Naive B cell (primary cell): ENCODE measurements at regions not wholly inside any gene's neighbourhood (a gene's known extent, or its start where the extent isn't known, plus 50 kb on each side); places are given as distances from the start of the nearest gene placed in this dataset.

Experiments used
- ATAC-seq, 2 donors: fragments of 150-1000 bp; cut with Tn5 transposase; 2 replicates each; pipeline ENCODE4 v1.10.0; 2021; ENCODE audit warnings: low read depth in 2 of 2, mild to moderate bottlenecking in 2 of 2, moderate library complexity in 2 of 2
- DNase-seq: peaks from one replicate; pipeline ENCODE4 v3.0.0; 2022
- H3K27ac Mint-ChIP-seq, 6 donors: one replicate each; pipeline ENCODE4 v1.8.0; 2020 to 2022; ENCODE audit warnings: mild to moderate bottlenecking in 6 of 6, mixed read lengths in 6 of 6, moderate library complexity in 5 of 6, inconsistent platforms in 2 of 6
- H3K27me3 Mint-ChIP-seq, 3 donors: one replicate each; pipeline ENCODE4 v1.8.0; 2021 to 2022; ENCODE audit warnings: mixed read lengths in 3 of 3, mild to moderate bottlenecking in 1 of 3
- H3K36me3 Mint-ChIP-seq, 2 donors: one replicate each; pipeline ENCODE4 v1.8.0; 2020 to 2022; ENCODE audit warnings: mixed read lengths in 2 of 2, inconsistent platforms in 1 of 2, mild to moderate bottlenecking in 1 of 2
- H3K4me1 Mint-ChIP-seq, 3 donors: one replicate each; pipeline ENCODE4 v1.8.0; 2020 to 2022; ENCODE audit warnings: mixed read lengths in 3 of 3, inconsistent platforms in 1 of 3, mild to moderate bottlenecking in 1 of 3, moderate library complexity in 1 of 3
- H3K4me3 Mint-ChIP-seq, 8 donors: one replicate each; pipeline ENCODE4 v1.8.0; 2020 to 2022; ENCODE audit warnings: mild to moderate bottlenecking in 8 of 8, mixed read lengths in 8 of 8, moderate library complexity in 8 of 8, inconsistent platforms in 2 of 8
- H3K9me3 Mint-ChIP-seq, 7 donors: one replicate each; pipeline ENCODE4 v1.8.0; 2020 to 2022; ENCODE audit warnings: mixed read lengths in 7 of 7, mild to moderate bottlenecking in 5 of 7, inconsistent platforms in 2 of 7, moderate library complexity in 1 of 7

GRCh38 chr2:145960479-145961163 is 1440.7 kb upstream of the ZEB2 start:
- Mint-ChIP-seq H3K4me1 (no peaks in the 10 kb centered on the region), H3K9me3 (peaks cover 3 to 42% (median 13%) of the 10 kb centered on the region in 7 donors), H3K27me3 (peaks cover 3 to 11% (median 5%) of the 10 kb centered on the region in 3 donors), H3K36me3 (peaks cover 0 to 19% of the 10 kb centered on the region in 2 donors), H3K4me3 (no peak overlapping the region), H3K27ac (no peak overlapping the region)
- no peak for ATAC-seq
- no peak for DNase-seq

DNA sequence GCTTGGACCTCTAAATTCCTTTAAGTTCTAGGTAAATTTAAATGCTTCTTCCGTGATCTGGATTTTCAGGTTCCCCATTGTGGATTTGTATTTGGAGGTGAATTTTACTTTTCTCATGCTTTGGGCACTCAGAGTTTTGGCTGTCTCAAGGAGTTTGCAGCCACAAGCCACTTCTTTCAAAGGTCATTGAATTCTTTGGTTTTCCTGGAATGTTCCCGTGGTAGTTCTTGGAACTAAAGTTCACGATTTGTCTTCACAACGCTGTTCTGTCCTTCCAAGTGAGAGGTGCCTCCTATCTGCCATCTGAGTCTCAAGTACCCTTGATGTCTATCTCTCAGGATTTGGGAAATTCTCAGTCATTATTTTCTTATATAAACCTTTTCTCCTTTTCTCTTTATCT is 1438.7 kb upstream of the ZEB2 start:
- no peak overlapping the region for H3K27ac Mint-ChIP-seq
- H3K9me3 Mint-ChIP-seq = peaks cover 11 to 54% (median 16%) of the 10 kb centered on the region in 7 donors
- no peaks in the 10 kb centered on the region for H3K4me1 Mint-ChIP-seq
- peaks cover 3 to 11% (median 11%) of the 10 kb centered on the region in 3 donors for H3K27me3 Mint-ChIP-seq
- H3K4me3 Mint-ChIP-seq = no peak overlapping the region
- DNase-seq (no peak), ATAC-seq (no peak)
- peaks cover 0 to 19% of the 10 kb centered on the region in 2 donors for H3K36me3 Mint-ChIP-seq

- no peaks in the 10 kb centered on the region for H3K4me1 Mint-ChIP-seq
- ATAC-seq (no peak), DNase-seq (no peak)
- H3K9me3 Mint-ChIP-seq = peaks cover 13 to 61% (median 20%) of the 10 kb centered on the region in 7 donors
- H3K36me3 Mint-ChIP-seq = peaks cover 0 to 20% of the 10 kb centered on the region in 2 donors
- no peak overlapping the region for H3K27ac Mint-ChIP-seq
- peaks cover 3 to 11% (median 11%) of the 10 kb centered on the region in 3 donors for H3K27me3 Mint-ChIP-seq
- H3K4me3 Mint-ChIP-seq = no peak overlapping the region
Measured at GRCh38 chr2:145957929-145958328, 1438.0 kb upstream of the ZEB2 start.

GRCh38 chr2:145939949-145940348 is 1420.0 kb upstream of the ZEB2 start:
- Mint-ChIP-seq H3K4me3 (no peak overlapping the region), H3K27ac (no peak overlapping the region), H3K9me3 (peaks cover 0 to 13% (median 6%) of the 10 kb centered on the region in 7 donors), H3K27me3 (no peaks in the 10 kb centered on the region), H3K4me1 (no peaks in the 10 kb centered on the region), H3K36me3 (no peaks in the 10 kb centered on the region)
- no peak for DNase-seq
- no peak for ATAC-seq

DNA sequence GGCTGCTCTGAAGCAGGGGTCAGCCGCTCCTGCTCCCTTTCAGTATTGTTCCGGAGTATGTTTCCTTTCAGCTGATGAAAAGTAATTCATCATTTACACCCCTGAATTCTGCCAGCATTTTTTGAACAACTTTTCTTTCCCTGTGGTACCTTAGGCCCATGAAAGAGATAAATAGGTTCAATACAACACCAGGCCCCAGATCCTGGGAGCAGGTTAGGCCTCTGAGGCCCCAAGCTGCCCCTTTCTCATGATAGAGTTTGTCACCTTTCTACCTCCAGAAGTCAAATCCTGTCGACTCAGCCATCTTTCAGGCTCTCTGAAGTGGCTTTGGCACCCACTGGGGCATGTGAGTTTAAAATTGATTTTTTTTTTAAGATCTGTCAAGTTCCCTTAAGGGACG is 1415.1 kb upstream of the ZEB2 start:
- DNase-seq (no peak), ATAC-seq (no peak)
- Mint-ChIP-seq H3K9me3 (no peaks in the 10 kb centered on the region), H3K4me3 (no peak overlapping the region), H3K27ac (no peak overlapping the region), H3K36me3 (no peaks in the 10 kb centered on the region), H3K4me1 (no peaks in the 10 kb centered on the region), H3K27me3 (peaks cover 0 to under 1% (median 0%) of the 10 kb centered on the region in 3 donors)

GRCh38 chr2:145931781-145932395 is 1412.0 kb upstream of the ZEB2 start:
- Mint-ChIP-seq H3K9me3 (no peaks in the 10 kb centered on the region), H3K36me3 (no peaks in the 10 kb centered on the region)

DNA sequence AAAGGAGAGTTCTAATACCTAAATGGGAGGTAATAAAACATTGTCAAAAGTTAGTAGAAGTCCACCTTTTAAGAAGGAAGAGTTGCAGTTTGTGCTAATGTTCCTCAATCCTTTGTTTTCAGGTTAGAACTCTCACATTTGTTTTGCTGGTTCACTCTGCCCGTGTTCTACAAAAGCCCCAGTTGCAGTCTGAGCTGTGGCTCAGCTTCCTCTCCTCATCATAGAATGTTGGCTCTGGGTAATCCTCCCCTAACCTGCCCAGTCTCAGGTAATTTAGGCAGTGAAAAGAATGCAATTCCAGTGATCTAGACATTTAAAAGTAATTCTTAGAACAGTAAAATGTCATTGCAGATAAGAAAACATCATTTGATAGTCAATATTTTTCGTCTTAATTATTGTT is 1410.4 kb upstream of the ZEB2 start:
- ATAC-seq = no peak
- no peak overlapping the region for H3K27ac Mint-ChIP-seq

More at GRCh38 chr2:145931781-145932395, 1412.0 kb upstream of the ZEB2 start:
- peaks cover 0 to 4% (median 0%) of the 10 kb centered on the region in 3 donors for H3K27me3 Mint-ChIP-seq
- ATAC-seq = no peak
- H3K4me3 Mint-ChIP-seq = no peak overlapping the region
- H3K27ac Mint-ChIP-seq = no peak overlapping the region
- DNase-seq = no peak
- H3K4me1 Mint-ChIP-seq = no peaks in the 10 kb centered on the region

GRCh38 chr2:145927131-145927950 is 1407.4 kb upstream of the ZEB2 start:
- DNase-seq (no peak), ATAC-seq (no peak)
- H3K9me3 Mint-ChIP-seq = no peaks in the 10 kb centered on the region
- H3K27me3 Mint-ChIP-seq = peaks cover 0 to 4% (median 0%) of the 10 kb centered on the region in 3 donors
- H3K4me1 Mint-ChIP-seq = peaks cover 0 to 10% (median 3%) of the 10 kb centered on the region in 3 donors
- no peak overlapping the region for H3K4me3 Mint-ChIP-seq
- H3K36me3 Mint-ChIP-seq = no peaks in the 10 kb centered on the region
- no peak overlapping the region for H3K27ac Mint-ChIP-seq

More for the DNA sequence above, 1410.4 kb upstream of the ZEB2 start:
- Mint-ChIP-seq H3K4me3 (no peak overlapping the region), H3K9me3 (no peaks in the 10 kb centered on the region), H3K4me1 (no peaks in the 10 kb centered on the region), H3K27me3 (peaks cover 0 to 4% (median 0%) of the 10 kb centered on the region in 3 donors), H3K36me3 (no peaks in the 10 kb centered on the region)
- DNase-seq = no peak

DNA sequence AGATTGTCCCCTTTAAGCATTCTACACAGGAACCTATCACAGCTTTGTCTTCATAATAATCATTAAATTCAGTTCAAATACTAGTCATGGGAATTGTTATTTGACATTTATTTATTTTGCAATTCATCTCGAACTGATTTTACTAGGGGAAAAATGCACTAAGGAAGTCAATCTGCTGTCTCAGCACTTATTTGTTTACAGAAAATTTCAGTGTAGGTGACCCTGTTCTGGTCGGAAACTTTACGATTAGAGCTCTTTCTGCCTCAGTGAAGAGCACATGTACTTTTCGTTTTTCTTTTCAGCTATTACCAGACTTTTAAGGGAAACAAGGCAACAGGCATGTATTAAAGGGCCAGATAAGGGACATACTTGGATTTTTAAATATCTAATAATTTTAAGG is 1405.7 kb upstream of the ZEB2 start:
- no peaks in the 10 kb centered on the region for H3K9me3 Mint-ChIP-seq
- no peaks in the 10 kb centered on the region for H3K36me3 Mint-ChIP-seq
- no peak overlapping the region for H3K27ac Mint-ChIP-seq
- peaks cover 0 to 4% (median 0%) of the 10 kb centered on the region in 3 donors for H3K27me3 Mint-ChIP-seq
- DNase-seq = no peak
- H3K4me1 Mint-ChIP-seq = peaks cover 0 to 10% (median 3%) of the 10 kb centered on the region in 3 donors
- no peak overlapping the region for H3K4me3 Mint-ChIP-seq
- ATAC-seq = no peak

DNA sequence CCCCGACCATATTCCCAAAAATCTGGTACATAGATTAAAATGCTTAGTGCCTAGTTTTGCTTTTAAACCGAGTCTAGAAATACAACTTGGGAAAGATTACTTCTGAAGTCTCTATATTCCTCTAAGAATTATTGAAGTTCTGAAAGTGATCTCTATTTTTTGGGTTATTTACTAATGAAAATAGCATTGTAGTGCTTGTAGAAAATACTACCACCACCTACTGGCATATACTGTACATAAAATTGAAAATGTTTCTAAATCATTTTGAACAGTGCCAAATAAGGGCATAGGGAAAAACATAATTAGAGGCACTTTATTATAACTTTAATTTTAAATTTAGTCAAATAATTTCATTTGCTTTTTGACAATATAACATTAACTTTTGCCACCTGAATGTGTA is 1399.6 kb upstream of the ZEB2 start:
- DNase-seq = no peak
- H3K4me3 Mint-ChIP-seq = no peak overlapping the region
- no peaks in the 10 kb centered on the region for H3K27me3 Mint-ChIP-seq
- no peaks in the 10 kb centered on the region for H3K9me3 Mint-ChIP-seq
- no peak for ATAC-seq
- no peak overlapping the region for H3K27ac Mint-ChIP-seq
- no peaks in the 10 kb centered on the region for H3K36me3 Mint-ChIP-seq
- H3K4me1 Mint-ChIP-seq = peaks cover 0 to 6% (median 2%) of the 10 kb centered on the region in 3 donors

GRCh38 chr2:145918951-145919350 is 1399.0 kb upstream of the ZEB2 start:
- DNase-seq (no peak), ATAC-seq (no peak)
- peaks cover 0 to under 1% (median 0%) of the 10 kb centered on the region in 3 donors for H3K4me1 Mint-ChIP-seq
- H3K27ac Mint-ChIP-seq = no peak overlapping the region
- no peak overlapping the region for H3K4me3 Mint-ChIP-seq
- H3K9me3 Mint-ChIP-seq = no peaks in the 10 kb centered on the region
- H3K27me3 Mint-ChIP-seq = no peaks in the 10 kb centered on the region
- no peaks in the 10 kb centered on the region for H3K36me3 Mint-ChIP-seq

- ATAC-seq = no peak
- DNase-seq = no peak
- Mint-ChIP-seq H3K9me3 (no peaks in the 10 kb centered on the region), H3K36me3 (no peaks in the 10 kb centered on the region), H3K27ac (no peak overlapping the region), H3K4me3 (no peak overlapping the region), H3K27me3 (no peaks in the 10 kb centered on the region), H3K4me1 (no peaks in the 10 kb centered on the region)
Measured at GRCh38 chr2:145916799-145917198, 1396.9 kb upstream of the ZEB2 start.

- no peaks in the 10 kb centered on the region for H3K36me3 Mint-ChIP-seq
- H3K9me3 Mint-ChIP-seq = no peaks in the 10 kb centered on the region
- DNase-seq = no peak
- ATAC-seq = no peak
- peaks cover 3 to 5% (median 4%) of the 10 kb centered on the region in 3 donors for H3K4me1 Mint-ChIP-seq
- H3K27me3 Mint-ChIP-seq = no peaks in the 10 kb centered on the region
- no peak overlapping the region for H3K4me3 Mint-ChIP-seq
- no peak overlapping the region for H3K27ac Mint-ChIP-seq
Measured at GRCh38 chr2:145914716-145915115, 1394.8 kb upstream of the ZEB2 start.
